NCI-H2196 (cell line): ENCODE measurements at regions not wholly inside any gene's neighbourhood (a gene's known extent, or its start where the extent isn't known, plus 50 kb on each side); places are given as distances from the start of the nearest gene placed in this dataset.
"Not testable (repeated sequence)": the region's sequence is repeated elsewhere in the genome, so short reads cannot be mapped to it uniquely, and the experiment has no call there.

Source experiments
- DNase-seq: peaks from one replicate; lab custom pipeline; 2025; ENCODE audit not compliant: unreplicated experiment; lab: John Stamatoyannopoulos, UW

GRCh38 chr2:241999184-241999583 is 129.7 kb downstream of the RTP5 start:
- no peak for DNase-seq

- DNase-seq: no peak
These were observed 132.3 kb downstream of the RTP5 start for GRCh38 chr2:242001853-242002252.

GRCh38 chr2:242002944-242003343 is 133.4 kb downstream of the RTP5 start:
- no peak for DNase-seq

GRCh38 chr2:242004223-242004901 is 134.8 kb downstream of the RTP5 start:
- DNase-seq: no peak

GRCh38 chr2:242004902-242005230 is 135.3 kb downstream of the RTP5 start:
- DNase-seq: no peak

GRCh38 chr2:242006091-242006634 is 136.6 kb downstream of the RTP5 start:
- not testable (repeated sequence) for DNase-seq

GRCh38 chr2:242008908-242009307 is 139.4 kb downstream of the RTP5 start:
- not testable (repeated sequence) for DNase-seq

- DNase-seq: not testable (repeated sequence)
These were observed 140.3 kb downstream of the RTP5 start for GRCh38 chr2:242009846-242010245.

GRCh38 chr2:242010252-242011166 is 141.0 kb downstream of the RTP5 start:
- not testable (repeated sequence) for DNase-seq

- no peak for DNase-seq
These were observed 141.6 kb downstream of the RTP5 start for GRCh38 chr2:242011167-242011513.

- DNase-seq: no peak
These were observed 142.0 kb downstream of the RTP5 start for GRCh38 chr2:242011516-242011915.

GRCh38 chr2:242011991-242012764 is 142.6 kb downstream of the RTP5 start:
- DNase-seq: no peak

- no peak for DNase-seq
These were observed 143.6 kb downstream of the RTP5 start for GRCh38 chr2:242012956-242013764.

- DNase-seq: no peak
These were observed 144.2 kb downstream of the RTP5 start for GRCh38 chr2:242013771-242014170.

- no peak for DNase-seq
These were observed 145.9 kb downstream of the RTP5 start for GRCh38 chr2:242015108-242016065.

- no peak for DNase-seq
These were observed 147.6 kb downstream of the RTP5 start for GRCh38 chr2:242017086-242017485.

GRCh38 chr2:242018416-242018815 is 148.9 kb downstream of the RTP5 start:
- not testable (repeated sequence) for DNase-seq

- DNase-seq: no peak
These were observed 149.8 kb downstream of the RTP5 start for GRCh38 chr2:242019344-242019743.
